RWPE1 (cell line): ENCODE measurements at regions not wholly inside any gene's neighbourhood (a gene's known extent, or its start where the extent isn't known, plus 50 kb on each side); places are given as distances from the start of the nearest gene placed in this dataset.

Source experiments
- CTCF ChIA-PET: fragments of 350-600 bp; sonication (Branson Sonifier 250); formaldehyde crosslinking; extraction: SDS; loops from one replicate; lab custom pipeline; 2021; lab: Yijun Ruan, JAX
- POLR2A ChIA-PET: fragments of 400-600 bp; formaldehyde crosslinking; extraction: SDS; loops from one replicate; lab custom pipeline; 2020; ENCODE audit warnings: antibody characterized with exemption; ENCODE audit not compliant: low non-redundant PET; lab: Yijun Ruan, JAX
- DNase-seq: peaks from one replicate; pipeline ENCODE4 v3.0.0; 2012; ENCODE audit warnings: low spot score
- H3K27ac ChIP-seq: fragments of 450-650 bp; 2 replicates; pipeline ENCODE4 v1.5.1; 2017
- CTCF ChIP-seq: fragments of 450-650 bp; conservative IDR thresholded peaks from 2 replicates; pipeline ENCODE4 v1.5.1; 2017; ENCODE audit warnings: low read depth, mild to moderate bottlenecking

GRCh38 chr3:59280113-59280512 is 230.3 kb upstream of the CFAP20DC start:
- TF ChIP-seq CTCF, result no peak
- ChIA-PET CTCF (no interaction called here), POLR2A (no interaction called here)
- no peak for DNase-seq
- no peak overlapping the region for H3K27ac ChIP-seq

- DNase-seq, result no peak
- ChIA-PET CTCF (no interaction called here), POLR2A (no interaction called here)
Measured at GRCh38 chr3:59277816-59278215, 228.0 kb upstream of the CFAP20DC start.

GRCh38 chr3:59277201-59277600 is 227.4 kb upstream of the CFAP20DC start:
- DNase-seq, result no peak
- TF ChIP-seq CTCF, result no peak
- POLR2A ChIA-PET, result no interaction called here
- CTCF ChIA-PET, result interaction anchor here (0.7 kb wide), 1 partner anchor 1052 kb away, joined by 3 read pairs; no protein-coding TSS in a partner anchor
- no peak overlapping the region for H3K27ac ChIP-seq

More at GRCh38 chr3:59277816-59278215, 228.0 kb upstream of the CFAP20DC start:
- no peak overlapping the region for H3K27ac ChIP-seq
- no peak for TF ChIP-seq CTCF

DNA sequence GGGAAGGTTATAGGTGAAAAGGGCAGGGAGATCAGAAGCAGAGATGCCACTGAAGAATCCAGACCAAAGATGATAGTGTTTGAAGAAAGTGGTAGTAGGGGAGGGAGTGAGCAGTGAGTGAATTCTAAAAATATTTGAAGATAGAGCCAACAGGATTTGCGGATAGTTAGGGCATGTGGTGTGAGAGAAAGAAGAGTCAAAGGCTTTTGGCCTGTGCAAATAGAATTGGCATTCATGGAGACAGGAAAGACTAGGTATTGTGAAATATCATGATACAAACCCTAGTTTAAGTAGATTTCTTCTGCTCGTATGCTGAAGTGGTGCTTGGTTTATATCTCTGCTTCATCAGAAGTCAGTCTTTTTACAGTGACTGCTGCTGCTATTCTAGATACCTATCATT is 224.2 kb upstream of the CFAP20DC start:
- DNase-seq, result no peak
- CTCF ChIA-PET, result no interaction called here

DNA sequence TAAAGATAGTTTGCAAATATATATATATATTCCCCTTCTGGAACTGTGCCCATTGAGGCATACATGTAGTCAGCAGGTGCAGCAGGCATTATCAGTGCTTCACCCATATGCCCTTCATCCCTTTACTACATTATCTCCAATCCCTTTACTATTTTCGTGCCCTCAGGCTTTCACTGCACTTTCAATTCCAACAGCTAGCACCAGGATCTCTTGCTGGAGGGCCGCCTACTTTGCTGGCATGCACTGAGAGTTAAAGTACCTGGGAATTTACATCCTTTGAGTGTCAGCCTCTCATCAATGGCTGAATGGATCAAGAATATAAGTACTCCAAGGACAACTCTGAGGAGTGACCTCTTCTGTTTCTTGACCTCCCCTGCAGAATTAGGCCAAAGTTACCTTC is 222.1 kb upstream of the CFAP20DC start:
- ChIA-PET CTCF (interaction anchor here (0.6 kb wide), 1 partner anchor 69 kb away, joined by 3 read pairs; no protein-coding TSS in a partner anchor), POLR2A (no interaction called here)
- no peak for DNase-seq
- no peak overlapping the region for H3K27ac ChIP-seq
- no peak for TF ChIP-seq CTCF

More for the DNA sequence above, 224.2 kb upstream of the CFAP20DC start:
- no peak for TF ChIP-seq CTCF
- H3K27ac ChIP-seq, result no peak overlapping the region
- POLR2A ChIA-PET, result no interaction called here

GRCh38 chr3:59270921-59271320 is 221.1 kb upstream of the CFAP20DC start:
- ChIA-PET CTCF (no interaction called here), POLR2A (no interaction called here)
- no peak overlapping the region for H3K27ac ChIP-seq
- no peak for TF ChIP-seq CTCF
- DNase-seq, result no peak
